NCI-H1930 (cell line): ENCODE measurements at regions not wholly inside any gene's neighbourhood (a gene's known extent, or its start where the extent isn't known, plus 50 kb on each side); places are given as distances from the start of the nearest gene placed in this dataset.
"Not testable (repeated sequence)": the region's sequence is repeated elsewhere in the genome, so short reads cannot be mapped to it uniquely, and the experiment has no call there.

Source experiments
- DNase-seq, 2 experiments: peaks; one replicate each; lab custom pipeline; 2025; lab: John Stamatoyannopoulos, UW

DNA sequence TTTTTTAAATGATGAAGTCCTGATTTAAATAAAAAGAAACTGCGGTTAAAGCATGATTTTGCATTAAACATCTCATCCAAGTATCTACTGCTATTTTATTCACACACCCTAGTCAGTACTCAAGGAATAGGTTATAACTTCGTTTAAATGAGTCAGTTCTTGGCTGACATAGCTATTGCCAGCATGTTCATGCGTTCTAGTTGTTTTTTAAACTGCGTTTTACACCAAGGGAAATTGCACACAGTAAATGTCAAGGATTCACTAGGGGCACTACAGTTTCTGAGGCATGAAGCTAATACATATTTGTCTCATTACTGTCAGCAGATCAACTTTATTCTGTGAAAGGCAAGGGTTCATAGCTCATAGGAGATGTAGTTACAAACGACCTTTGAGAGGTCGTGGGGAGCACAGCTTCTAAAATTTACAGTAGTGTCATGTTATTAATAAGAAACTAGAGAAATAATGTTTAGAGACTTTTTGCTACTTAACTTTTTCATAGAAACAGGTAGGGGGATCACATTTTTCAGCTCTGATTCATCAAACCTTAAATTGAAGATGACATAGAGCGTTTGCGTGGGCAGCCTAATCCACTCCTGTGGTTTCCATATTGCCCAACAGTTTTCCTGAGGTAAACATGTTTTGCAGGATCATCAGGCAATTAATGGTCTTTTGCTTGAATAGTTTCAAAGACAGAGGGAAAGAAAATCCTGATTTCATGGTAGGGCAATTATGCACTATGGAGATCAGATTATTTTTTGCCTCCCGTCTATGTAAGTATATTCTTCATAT, 2222.7 kb upstream of the WWC1 start:
- DNase-seq = no peak

DNA sequence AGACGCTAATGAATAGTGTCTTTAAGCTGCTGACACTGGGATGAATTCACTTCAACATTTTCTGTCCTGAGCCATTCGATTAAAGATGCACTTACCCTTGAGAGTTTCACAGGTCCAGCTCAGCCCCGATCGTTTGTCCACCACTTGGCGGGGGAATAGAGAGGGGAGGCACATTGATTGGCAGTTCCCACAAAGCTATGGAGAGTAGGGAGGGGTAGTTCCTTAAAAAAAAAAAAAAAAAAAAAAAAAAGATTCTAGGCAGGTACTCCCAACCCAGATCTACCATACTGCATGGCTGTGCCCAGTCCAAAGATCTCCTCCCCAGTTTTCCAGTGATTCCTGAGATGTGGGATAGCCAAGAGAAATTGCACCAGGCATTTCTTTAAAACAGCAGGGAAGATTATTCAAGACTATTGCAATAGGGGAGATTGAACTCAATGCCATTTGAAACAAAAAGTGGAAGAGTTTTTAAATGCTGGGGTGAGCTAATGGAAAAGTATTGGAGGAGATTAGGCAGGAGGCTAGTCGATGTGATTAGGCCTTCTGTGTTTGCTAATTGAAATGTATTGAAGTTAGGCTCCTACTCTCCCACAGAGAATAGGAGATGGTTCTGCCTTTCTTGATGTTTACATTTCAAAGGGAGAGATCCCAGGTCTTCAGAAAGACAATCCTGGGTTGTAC, 2217.4 kb upstream of the WWC1 start:
- no peak for DNase-seq

- DNase-seq = no peak
Observed at GRCh38 chr5:166074582-166075481, 2216.6 kb upstream of the WWC1 start.

- DNase-seq = no peak
Observed at GRCh38 chr5:166083183-166083959, 2208.1 kb upstream of the WWC1 start.

- DNase-seq = no peak
Observed at GRCh38 chr5:166086568-166086967, 2204.9 kb upstream of the WWC1 start.

DNA sequence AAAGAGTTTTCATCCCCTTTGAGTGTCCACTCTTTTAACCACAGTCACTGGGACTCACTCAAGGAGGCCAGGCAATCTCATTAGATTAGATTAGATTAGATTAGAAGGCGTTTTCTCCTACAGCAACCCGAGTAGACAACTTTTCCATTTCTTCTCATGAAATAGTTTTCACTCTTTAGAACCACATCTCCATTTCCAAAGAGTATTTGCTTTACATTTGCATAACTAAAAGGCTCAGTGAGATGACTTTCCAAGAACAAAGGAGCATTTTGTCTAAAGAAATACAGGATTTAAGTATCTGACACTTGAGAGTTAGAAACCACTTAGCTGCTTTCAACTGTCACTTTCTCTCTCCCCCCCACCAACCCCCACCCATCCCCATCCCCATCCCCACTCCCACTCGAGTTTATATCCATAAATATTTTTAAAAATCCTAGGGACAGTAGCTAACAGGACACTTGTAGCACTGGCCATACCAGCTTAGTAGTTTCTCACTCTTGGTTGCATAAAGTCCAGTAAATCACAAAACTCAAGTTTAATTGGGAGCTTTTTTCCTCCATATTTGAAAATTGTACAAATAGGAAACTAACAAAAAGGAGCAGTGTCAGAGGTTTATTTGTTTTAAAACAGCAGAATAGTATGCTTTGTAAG, 2202.9 kb upstream of the WWC1 start:
- DNase-seq = no peak

- no peak for DNase-seq
Observed at GRCh38 chr5:166091931-166092330, 2199.5 kb upstream of the WWC1 start.

- DNase-seq = no peak
Observed at GRCh38 chr5:166093312-166093711, 2198.1 kb upstream of the WWC1 start.

GRCh38 chr5:166102947-166103346, 2188.5 kb upstream of the WWC1 start:
- no peak for DNase-seq

GRCh38 chr5:166111021-166111420, 2180.4 kb upstream of the WWC1 start:
- no peak for DNase-seq

- no peak for DNase-seq
Observed at GRCh38 chr5:166117072-166118066, 2174.1 kb upstream of the WWC1 start.

- DNase-seq = no peak
Observed at GRCh38 chr5:166119506-166119905, 2171.9 kb upstream of the WWC1 start.

DNA sequence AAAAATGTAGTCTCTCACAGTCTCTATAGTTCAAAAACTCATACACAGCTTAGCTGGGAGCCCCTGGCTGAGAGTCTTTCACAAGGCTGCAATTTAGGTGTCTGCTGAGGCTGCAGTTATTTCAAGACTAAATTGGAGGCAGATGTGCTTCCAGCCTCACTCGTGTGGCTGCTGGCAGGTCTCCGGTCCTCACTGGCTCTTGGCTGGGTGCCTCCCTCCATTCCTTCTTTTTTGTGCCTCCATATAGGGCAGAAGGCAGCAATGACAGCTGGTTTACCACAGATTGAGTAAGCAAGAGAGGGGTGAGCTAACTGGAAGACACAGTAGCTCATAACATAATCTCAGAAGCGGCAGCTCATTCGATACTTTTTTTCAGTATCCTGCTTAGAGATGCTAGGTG, 2167.7 kb upstream of the WWC1 start:
- no peak for DNase-seq

- no peak for DNase-seq
Observed at GRCh38 chr5:166127766-166128570, 2163.5 kb upstream of the WWC1 start.

DNA sequence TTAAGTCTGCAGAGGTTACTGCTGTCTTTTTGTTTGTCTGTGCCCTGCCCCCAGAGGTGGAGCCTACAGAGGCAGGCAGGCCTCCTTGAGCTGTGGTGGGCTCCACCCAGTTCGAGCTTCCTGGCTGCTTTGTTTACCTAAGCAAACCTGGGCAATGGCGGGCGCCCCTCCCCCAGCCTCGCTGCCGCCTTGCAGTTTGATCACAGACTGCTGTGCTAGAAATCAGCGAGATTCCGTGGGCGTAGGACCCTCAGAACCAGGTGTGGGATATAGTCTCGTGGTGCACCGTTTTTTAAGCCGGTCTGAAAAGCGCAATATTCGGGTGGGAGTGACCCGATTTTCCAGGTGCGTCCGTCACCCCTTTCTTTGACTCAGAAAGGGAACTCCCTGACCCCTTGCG, 2146.3 kb upstream of the WWC1 start:
- not testable (repeated sequence) for DNase-seq

DNA sequence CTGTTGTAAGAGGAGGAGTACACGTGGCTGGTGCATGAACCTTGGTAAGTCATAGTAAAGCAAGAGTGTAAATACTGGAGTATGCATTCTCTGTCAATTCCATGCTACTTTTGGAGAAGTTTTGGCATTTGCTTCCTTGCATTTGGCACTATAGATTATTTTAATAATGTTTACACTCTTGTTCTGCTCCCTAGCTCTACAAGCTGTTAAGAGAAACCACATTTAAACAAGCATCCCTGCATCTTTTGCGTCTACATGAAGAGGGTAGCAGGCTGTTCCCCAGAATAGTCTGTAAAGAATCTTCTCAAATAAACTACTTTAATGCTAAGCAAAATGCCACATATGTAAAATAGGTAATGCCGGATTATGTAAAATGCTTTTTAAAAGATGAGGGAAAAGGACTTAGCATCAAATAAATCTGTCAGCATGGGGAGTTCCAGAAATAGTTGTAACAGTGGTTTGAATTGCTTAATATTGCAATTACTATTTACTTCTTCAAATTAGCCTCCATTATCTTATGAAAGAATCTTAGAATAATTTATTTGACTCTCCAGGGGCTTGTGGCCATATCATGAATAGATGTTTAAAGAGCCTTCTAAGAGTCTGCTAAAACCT, 2127.3 kb upstream of the WWC1 start:
- no peak for DNase-seq

DNA sequence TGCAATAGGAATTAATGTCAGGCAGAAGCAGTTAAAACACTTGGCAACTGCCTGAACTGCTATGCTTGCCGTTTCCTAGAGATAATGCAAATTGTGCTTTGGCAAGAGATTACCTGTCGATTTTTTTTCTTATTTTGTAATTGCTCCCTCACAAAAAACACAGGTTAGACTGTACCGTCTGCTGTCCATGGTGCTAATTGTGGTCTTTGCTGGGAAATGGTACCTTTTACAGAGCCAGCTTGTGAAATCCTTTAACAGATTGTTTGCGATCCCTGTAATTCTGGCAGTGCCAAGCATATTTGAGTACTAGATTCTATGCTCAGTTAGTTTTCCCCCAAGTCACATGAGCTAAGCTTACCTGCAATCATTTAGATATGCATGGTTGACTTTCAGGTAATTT, 2125.8 kb upstream of the WWC1 start:
- DNase-seq = peak in 1 of 2 experiments; percentile 54

DNA sequence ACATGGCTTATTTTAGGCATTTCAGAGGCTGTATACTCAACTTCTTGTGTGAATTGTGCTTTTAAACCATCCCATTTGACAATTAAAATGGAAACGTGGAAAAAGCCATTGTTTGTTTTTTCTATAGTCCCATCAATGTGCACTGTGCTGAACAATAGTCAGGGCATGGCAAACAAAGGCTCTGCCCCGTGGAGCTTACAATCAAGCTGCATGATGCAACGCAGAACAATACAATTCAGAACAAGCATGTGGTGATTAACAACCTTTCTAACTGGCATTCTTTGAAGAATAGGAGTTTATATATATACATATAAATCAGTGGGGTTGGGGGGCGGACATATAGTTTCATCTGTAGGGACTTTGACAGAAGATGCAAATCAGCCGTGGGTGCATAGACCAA, 2125.4 kb upstream of the WWC1 start:
- peak; percentile 41 to 67 for DNase-seq

GRCh38 chr5:166172597-166172996, 2118.8 kb upstream of the WWC1 start:
- no peak for DNase-seq
